GM12873 (cell line): ENCODE measurements at regions not wholly inside any gene's neighbourhood (a gene's known extent, or its start where the extent isn't known, plus 50 kb on each side); places are given as distances from the start of the nearest gene placed in this dataset.

Source experiments
- CTCF ChIP-seq: IDR thresholded peaks from 2 replicates; pipeline ENCODE4 v1.5.1; 2012; ENCODE audit warnings: low read depth, mild to moderate bottlenecking, moderate library complexity, low read length, control low read depth; ENCODE audit not compliant: insufficient read depth; ENCODE audit errors: missing control alignments

- no peak for TF ChIP-seq CTCF
Observed at GRCh38 chr1:228964178-228965089, 229.2 kb downstream of the RHOU start.

GRCh38 chr1:228968891-228969606 lies 233.8 kb downstream of the RHOU start:
- TF ChIP-seq CTCF, result no peak

GRCh38 chr1:228969953-228970800 lies 234.9 kb downstream of the RHOU start:
- no peak for TF ChIP-seq CTCF

- no peak for TF ChIP-seq CTCF
Observed at GRCh38 chr1:228972576-228972975, 237.3 kb downstream of the RHOU start.

GRCh38 chr1:228974273-228974672 lies 239.0 kb downstream of the RHOU start:
- no peak for TF ChIP-seq CTCF

GRCh38 chr1:228975238-228975907 lies 240.1 kb downstream of the RHOU start:
- TF ChIP-seq CTCF, result no peak
